HL-60/S4 treated with retinoic acid at 250 ng/mL for 4 days and 3 days (cell line): ENCODE measurements at regions not wholly inside any gene's neighbourhood (a gene's known extent, or its start where the extent isn't known, plus 50 kb on each side); places are given as distances from the start of the nearest gene placed in this dataset.

Source experiments
- in situ Hi-C: fragments of 300-500 bp; cut with MboI; formaldehyde crosslinking; loops from 2 replicates; pipeline ENCODE4 v1.7.0; 2022; ENCODE audit warnings: low sequenced_read_pairs

DNA sequence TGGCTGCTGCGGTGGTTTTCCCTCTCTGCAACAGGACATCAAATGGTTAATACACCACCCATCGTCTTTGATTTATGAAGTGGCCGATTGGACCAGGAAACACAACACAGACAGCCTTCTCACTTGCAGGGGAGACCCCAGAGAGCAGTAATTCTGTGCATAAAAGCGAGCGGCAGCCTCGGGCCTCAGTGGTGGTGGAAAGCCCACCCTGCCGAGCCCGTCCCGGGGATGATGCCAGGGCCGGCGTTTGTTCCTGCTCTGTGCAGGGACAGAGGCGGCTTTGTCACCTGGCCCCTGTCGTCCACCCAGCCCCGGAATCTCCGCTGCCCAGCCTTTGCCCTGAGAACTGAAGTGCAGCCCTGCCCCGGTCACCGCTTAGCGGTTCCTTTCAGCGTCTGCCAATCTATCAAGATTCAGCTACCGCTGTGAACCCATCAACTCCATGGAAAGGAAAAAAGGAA is 184.4 kb downstream of the TSHZ3 start:
- in situ Hi-C loops: no loop called here

DNA sequence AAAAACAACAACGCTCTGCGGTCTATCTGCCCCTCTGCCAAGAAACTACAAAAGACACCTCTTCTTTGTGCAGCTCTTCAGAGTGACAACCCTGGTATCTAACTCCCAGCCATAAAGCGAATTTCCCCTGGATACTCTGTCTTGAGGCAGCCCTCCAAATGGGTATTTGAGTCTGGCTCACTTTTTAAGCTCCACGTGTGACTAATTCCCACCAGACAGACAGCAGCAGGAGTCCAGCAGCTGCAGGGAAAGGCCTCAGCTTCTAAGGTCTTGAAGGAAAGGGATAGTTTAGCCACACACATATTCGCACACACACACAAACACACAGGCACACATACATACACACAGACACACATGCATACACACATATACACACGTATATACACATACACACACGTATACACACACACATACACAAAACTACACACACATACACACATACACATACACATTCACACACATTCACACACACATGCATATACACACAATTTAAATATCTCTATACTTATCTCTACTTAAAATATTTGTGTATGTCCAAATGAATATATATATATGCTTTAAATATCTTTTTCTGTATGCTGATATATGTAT is 188.8 kb downstream of the TSHZ3 start:
- in situ Hi-C loops: no loop called here

DNA sequence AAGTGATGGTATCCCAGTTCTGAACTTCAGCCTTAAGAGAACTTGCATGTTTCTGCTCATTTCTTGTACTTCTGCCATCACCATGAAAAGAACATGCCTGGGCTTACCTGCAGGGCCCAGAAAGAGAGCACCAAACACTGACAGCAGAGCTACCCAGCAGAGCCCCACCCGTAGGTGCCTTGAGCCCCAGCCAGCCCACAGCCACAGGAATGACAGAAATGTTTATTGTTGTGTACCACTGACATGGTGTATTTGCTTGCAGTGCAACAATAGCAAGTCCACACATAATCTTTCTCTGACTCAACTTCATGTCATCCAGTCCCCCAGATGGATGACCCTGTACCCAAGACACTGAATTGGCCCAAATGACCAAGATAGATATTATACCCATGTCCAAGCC is 195.2 kb downstream of the TSHZ3 start:
- in situ Hi-C loops: no loop called here

DNA sequence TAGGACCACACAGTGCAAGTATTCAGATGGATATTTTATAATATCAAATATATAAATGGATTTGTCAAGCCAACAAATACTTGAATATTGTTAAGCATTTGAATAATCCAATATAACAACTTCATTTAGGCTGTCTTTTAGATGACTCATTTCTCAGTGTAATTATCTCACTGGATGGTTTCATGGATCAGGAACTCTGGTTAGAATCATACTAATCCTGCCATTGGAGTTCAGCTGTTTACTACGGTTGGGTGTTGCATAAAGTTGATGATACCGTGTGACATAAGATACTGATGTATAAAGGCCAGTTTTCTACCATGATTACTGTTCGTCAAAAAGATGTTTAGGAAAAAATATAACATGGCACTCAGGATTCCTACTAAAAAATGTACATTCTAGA is 196.3 kb downstream of the TSHZ3 start:
- in situ Hi-C loops: no loop called here

DNA sequence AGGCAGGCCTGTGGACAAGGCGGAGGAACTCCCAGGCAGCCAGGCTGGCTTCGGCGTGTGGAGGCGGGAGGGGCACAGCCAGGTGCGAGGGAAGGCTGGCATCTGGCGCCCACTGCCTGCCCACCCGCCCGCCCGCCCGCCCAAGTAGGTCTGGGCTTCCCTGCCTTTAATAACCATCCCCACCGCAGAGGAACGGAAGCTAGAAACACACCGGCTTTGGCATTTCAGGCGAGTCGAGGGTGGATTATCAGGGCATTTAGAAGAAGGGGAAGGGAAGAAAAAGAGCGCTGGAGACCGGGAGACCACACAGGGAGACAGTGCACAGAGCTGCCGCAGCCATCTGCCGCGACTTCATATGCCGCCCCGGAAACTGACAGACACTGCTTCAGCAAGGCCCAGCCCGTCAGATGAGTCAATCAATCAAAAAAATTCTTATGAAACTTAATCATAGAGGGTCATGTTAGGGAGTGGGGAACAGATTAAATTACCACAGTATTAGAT is 199.7 kb downstream of the TSHZ3 start:
- in situ Hi-C loops: no loop called here

DNA sequence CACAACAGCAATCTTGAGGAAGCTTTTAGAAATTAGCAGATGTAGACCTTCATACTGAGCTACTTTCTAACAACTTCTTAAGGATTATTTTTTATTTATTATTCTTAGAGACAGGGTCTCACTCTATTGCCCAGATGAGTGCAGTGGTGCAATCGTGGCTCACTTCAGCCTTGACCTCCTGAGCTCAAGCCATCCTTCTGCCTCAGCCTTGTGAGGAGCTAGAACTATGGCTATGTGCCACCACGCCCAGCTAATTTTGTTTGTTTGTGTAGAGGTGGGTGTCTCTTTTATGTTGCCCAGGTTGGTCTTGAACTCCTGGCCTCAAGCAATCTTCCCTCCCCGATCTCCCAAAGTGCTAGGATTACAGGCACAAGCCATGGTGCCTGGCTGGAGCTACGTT is 200.6 kb downstream of the TSHZ3 start:
- in situ Hi-C loops: no loop called here

DNA sequence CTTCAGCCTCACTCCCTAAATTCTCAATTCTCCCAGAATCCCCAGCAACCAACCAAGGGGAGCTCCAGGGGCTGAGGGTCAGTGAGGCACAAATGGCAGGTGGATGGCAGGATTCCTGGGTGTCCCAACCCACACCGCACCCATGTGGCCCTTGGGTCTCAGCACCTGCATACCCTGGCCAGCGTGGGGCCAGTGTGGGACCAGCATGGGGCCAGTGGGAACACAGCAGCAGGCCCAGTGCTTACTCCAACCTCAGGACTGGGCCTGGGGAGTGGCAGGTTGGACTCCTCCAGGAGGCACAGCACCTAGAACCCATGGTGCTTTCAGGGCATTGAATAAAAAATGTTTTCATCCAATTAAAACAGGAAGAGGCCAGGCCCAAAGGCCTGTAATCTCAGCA is 202.0 kb downstream of the TSHZ3 start:
- in situ Hi-C loops: no loop called here

DNA sequence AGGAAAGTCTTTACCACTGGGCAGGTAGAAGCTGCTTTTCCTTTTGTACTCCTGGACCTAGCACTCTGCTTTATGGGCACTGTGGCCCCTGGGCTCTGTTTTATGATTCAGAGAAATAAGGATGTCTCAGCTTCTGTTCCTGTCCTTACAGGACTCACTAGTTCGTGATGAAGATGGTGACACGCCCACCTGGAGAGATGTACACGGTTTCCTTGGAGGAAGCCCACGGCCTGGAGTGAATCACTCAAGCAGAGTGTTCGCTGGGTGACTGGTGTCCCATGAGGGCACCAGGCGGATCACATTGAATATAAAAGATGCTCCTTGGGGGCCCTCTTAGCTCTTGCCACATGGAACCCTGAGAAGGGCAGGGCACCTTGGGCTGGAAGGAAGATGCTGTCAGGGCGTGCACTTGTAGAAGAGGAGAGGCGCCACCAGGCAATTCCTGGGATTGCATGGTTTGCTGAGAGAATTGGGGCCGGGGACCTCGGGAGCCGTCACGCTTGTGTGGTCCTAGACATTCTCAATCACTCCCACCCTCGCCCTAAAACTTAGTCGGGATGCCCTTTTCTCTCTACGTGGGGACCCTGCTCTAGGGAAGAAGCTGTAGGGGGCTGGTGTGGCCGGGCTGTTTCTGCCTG is 202.6 kb downstream of the TSHZ3 start:
- in situ Hi-C loops: no loop called here

DNA sequence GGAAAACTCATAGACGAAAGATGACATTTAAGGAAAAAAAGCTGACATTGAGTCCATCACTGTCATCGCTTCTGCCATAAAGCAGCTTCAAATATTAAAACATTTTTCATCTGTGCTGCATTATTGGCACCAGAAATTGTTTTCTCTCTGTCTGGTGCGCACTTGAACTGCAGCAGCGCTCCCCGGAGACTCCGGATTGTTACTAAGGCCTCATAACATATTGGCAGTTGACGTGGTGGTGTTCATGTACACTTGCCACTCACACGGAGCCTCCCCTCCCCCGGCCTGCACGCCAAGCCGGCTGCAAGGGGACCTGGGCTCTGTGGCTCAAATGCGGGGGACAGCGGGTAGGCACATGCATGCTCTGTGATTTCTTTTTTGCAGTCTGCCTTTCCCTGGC is 203.2 kb downstream of the TSHZ3 start:
- in situ Hi-C loops: no loop called here

DNA sequence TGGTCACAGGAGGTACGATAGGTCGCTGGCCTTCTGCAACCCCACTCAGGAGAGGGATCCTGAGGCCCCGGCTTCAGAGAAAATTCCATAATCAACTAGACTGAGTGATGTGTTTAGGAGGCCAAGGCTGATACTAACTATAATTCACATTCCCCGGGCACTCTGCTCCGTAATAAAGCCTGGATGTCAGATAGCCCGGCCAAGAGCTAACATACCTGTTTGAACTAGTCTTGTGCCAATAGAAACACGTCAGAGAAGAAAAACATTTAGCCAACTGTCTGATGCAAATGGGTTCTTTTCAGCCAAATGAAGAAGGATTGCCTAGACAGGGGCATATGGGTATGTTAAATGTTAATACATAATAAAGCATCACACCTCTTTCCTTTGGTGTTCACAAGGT is 204.2 kb downstream of the TSHZ3 start:
- in situ Hi-C loops: no loop called here

DNA sequence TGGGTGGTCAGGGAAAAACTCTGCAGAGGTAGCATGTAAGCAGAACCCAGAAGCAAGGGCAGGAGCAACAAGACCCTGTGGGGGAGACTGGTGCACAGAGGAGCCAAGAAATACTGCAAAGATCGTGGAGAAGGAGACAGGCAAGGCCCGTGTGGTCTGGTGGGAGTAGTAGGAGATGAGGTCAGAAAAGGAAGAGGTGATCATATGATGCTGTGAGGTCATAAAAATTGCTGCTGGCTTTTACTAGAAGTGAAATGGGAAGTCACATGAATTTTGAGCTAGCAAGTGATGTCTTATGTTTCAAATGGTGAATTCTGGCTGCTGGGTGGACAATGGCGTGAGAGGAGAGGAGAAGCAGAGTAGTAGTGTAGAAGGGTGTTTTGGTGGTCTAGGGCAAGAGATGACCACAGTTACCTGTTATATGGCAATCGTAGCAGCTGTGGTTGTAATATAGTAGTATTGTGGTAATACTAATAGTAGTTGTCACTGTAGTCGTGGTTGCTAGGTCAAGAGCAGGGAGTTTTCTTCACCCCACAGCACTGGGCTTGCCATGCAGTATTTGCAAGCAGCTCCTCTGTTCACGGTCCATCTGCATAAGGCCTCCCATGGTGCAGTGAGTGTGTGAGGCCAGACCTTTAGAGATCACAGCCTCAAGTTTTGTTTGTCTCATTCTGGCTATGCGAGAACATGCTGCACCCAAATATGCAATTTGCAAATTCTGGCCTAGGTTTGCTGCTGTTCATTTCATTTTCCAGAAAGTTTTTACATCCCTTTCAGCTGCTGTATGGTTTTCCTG is 205.0 kb downstream of the TSHZ3 start:
- in situ Hi-C loops: no loop called here

DNA sequence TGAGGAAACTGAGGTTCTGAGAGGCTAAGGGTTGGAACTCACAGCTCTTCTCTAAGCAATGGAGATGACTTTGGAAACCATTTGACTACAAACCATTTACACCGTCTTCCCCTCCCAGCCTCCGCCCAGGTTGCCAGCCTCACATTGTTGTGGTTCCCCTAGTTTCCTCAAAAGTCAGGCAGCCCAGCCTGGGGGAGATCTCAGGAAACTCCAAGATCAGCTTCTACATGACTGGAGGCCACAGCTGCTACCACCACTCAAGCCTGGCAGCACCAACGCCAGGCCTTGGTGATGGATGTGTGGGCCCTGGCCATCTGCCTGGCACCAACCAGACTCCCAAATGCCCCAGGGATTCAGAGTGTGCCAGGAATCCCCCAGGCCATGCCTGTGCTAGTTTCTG is 207.9 kb downstream of the TSHZ3 start:
- in situ Hi-C loops: no loop called here

DNA sequence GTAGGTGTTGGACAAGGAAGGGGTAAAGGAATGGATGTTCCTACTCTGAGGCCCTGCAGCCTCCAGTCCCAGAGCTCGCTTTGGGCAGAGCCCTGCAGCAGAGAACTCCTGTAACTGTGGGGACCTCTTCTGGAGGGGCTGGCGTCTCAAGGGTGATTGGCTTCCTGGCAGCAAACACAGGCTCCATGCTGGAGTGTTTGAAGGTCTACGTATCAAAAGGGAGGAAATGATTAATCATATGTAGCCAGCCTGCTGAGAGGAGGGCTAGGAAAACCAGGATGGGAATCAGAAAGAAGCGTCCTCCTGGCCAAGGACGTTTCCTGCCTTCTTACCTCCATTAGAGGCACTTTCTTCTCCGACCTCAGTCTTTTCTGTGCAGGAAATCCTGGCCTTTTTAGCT is 208.5 kb downstream of the TSHZ3 start:
- in situ Hi-C loops: no loop called here

DNA sequence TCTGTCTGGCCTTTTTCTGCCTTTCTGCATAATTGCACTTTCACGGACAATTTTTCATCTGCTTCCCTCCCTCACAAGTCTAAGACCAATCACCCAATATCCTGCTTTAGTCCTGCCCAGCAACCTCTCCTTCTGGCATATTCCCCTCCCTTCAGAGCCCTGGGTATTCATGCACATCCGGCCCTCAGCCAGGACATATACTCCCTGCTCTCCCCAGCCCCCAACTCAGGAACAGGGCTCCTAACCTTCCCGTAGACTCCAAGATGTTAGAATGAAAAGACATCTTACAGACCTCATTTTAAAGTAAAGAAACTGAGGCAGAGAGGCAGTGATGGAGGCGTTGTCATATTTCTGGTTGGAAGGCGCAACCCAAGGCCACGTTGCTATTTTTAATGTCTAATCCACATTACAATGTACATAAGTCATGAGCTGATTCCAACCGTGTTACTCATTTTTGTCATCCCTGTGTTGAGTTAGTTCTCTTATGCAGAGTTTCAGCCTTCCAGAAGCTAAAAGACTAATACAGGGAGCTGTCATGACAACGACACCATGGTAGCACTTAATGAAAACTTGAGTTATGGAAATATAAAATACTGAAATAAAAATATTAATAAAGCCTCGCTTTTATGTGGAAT is 209.2 kb downstream of the TSHZ3 start:
- in situ Hi-C loops: no loop called here

DNA sequence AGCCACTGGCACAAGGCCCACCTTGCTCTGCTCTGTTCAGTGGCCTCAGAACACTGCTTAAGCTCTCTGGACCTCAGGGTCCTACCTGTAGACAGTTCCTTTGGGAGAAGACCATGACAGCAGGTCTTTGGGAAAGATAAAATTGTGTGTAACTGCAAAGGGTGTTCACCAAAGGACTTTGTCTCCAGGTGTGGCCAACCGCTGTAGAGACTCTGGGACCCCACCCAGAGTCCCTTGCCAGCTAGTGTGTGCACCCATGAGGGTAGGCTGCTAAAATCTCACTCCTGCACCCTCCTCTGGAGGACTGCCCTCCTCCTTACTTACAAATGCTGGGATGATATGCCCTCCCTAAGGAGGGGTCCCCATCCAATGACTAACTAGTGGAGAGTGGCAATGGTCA is 211.2 kb downstream of the TSHZ3 start:
- in situ Hi-C loops: no loop called here

DNA sequence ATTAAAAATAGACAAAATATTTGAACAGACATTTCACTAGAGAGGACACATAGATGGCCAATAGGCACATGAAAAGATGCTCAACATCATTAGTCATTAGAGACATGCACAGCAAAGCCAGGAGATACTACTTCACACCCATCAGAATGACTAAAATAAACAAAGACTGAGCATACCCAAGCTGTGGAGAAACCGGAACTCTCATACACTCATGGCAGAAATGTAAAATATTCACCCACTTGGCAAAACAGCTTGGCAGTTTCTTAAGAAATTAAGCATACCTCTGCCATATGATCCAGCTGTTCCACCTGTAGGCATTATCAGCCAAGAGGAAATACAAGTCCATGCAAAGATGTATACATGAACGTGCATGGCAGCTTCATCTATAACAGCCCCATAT is 213.4 kb downstream of the TSHZ3 start:
- in situ Hi-C loops: no loop called here

DNA sequence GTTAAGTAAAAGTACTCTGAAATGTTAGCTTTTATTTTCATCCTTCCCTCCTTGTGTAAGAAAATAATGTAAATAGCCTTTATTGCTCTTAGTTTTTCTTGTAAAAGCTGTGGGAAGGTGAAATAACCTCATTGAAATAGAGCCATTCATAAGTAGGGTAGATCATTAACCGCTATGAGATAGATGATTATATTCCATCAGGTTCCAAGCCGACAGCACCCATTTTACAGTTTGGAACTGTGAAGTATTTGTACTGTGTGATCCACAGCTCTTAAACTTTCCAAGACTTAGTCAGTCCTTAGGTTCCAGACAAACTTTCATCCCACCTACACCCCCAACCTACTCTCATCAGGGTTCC is 216.5 kb downstream of the TSHZ3 start:
- in situ Hi-C loops: no loop called here

DNA sequence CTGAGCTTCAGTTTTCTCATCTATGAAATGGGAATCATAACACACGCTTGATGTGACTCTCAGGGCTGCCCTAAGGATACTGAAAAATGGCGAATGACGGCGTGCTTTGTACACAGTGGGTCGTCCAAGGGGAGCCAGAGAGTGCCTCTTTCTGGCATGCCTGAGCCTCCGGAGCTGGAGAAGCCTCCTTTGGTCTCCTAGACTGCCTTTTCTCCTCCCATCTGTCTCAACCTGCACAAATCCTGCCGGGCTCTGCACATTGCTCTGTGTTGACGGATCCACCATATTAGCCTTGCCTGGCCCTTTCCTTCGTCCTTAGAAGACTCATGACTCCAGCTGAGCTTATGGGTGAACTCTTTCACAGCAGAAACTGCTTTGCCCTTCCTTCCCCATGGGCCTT is 220.9 kb downstream of the TSHZ3 start:
- in situ Hi-C loops: no loop called here

DNA sequence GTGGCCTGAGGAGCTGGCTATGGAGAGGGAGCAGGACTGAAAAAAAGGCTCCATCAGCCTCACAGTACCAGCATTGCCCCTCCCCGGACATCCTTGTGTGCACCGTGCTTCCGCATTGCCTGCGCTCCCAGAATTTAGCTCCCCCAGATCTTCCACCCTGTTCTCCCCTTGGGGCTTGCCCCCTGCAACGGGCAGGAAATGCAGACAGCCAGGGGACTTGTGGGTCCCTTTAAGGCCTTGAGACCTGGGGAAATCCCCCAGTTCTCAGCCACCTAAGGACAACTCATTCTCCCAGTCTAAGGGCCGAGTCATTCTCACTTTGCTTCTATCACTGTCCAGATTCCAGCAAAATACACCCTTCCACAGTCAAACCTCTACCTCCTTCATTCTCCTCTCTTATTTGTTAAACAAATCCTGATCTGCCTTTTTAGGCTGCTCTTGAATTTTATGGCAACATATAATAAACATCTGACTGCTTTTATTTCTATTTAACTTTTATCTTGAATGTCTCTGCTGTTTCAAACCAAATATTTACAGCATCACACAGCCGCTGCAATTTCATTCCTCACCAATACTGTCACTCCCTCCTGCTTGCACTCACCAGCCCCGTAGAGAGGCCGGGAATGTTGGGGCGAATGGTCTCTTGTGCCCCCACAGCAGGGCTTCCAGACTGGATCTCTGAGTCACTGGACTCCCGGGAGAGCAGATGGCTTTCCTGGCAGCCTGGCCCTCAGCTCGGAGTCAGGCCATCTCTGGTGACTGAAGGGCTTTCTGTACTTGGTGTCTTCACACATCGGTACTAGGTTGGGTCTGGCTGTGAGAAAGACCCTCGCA is 221.9 kb downstream of the TSHZ3 start:
- in situ Hi-C loops: no loop called here

DNA sequence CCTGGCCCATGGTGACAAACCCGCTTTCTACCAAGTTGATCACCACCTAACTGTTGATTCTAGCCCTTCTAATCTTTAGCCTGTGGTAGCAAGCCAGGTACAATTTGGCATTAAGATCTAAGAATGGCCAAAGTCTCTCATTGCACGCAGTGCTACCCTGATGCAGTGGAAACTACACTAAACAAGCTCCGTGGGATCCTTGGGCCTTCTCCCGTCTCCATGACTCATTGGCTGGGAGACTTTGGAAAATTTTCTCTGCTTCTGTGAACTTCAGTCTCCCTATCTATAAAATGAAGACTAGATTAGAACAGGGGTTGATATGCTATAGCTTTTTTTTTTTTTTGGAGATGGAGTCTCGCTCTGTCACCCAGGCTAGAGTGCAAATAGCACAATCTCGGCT is 223.0 kb downstream of the TSHZ3 start:
- in situ Hi-C loops: no loop called here

DNA sequence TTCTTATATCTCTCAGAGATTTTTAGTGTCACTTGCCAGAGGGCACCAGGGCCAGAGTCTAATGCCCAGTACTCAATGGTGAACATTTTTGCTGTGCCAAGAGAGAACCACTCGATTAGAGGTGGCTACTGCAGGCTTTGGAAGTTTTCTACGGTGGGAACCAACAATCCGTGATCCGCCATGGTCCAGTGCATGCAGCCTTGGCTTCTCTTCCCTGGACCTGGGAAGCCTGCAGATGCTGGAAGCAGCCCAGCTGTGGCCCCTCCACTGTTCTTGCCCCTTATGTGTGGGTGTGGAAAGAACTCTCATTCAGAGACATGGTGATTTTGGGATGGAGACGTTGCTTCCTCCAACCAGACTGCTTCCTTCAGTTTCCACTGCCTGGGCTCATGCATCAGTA is 224.2 kb downstream of the TSHZ3 start:
- in situ Hi-C loops: no loop called here
